ENCODE measurements at regions not wholly inside any gene's neighbourhood (a gene's known extent, or its start where the extent isn't known, plus 50 kb on each side); places are given as distances from the start of the nearest gene placed in this dataset.

DNA sequence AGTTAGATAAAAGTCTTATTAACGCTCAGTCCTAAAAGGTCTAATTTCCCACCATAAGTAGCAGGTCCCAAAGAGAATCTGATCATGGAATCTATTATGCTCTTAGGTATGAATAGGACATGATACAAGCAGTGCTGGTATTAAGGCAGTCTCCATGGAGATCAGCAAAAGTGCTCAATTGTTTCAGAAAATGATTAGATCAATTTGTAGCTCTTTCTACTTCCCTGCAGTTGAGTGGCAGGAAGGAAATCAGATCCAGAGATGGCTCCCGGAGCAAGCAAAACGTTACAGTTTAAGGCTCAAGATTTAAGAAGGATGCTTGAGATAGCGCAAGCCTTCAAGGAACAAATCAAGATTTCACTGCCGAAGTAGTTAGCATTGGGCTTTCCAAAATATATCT lies 205.7 kb downstream of the DRD1 start:
- WGBS (ENCODE audit: missing lambda C conversion rate) = 60% methylated on average over 5 of the region's 5 CpGs
- no peak overlapping the region for H3K4me2 ChIP-seq
- ChIA-PET POLR2A (no interaction called here), CTCF (interaction anchor here (1.0 to 3.2 kb wide), 2 partner anchors 10 to 16 kb away, joined by 3 to 8 read pairs; no protein-coding TSS in a partner anchor)
- no peak for ATAC-seq
- no peak for FAIRE-seq
- H3K4me3 ChIP-seq = no peak overlapping the region
- DNase-seq (ENCODE audit: low read depth in 1 of 2, low spot score in 1 of 2) = no peak
- TF ChIP-seq HEYL (CRISPR knock-in tag; IDR thresholded peaks at IDR 0.05) (no peak), RAD21 (conservative IDR thresholded peaks at IDR 0.05 in 1 of 2, IDR thresholded peaks at IDR 0.05 in 1 of 2) (no peak), CBX8 (IDR thresholded peaks at IDR 0.05) (no peak), HOXB5 (CRISPR knock-in tag; IDR thresholded peaks at IDR 0.05) (no peak), JUN (IDR thresholded peaks at IDR 0.05) (no peak), CEBPB (IDR thresholded peaks at IDR 0.05) (no peak), ESRRA (IDR thresholded peaks at IDR 0.05; ENCODE audit: borderline replicate concordance, low read length) (no peak), MAZ (IDR thresholded peaks at IDR 0.05; ENCODE audit: borderline replicate concordance, low read depth, low read length) (no peak), BHLHE40 (IDR thresholded peaks at IDR 0.05; ENCODE audit: low read depth, low read length) (no peak), HOXB13 (CRISPR knock-in tag; IDR thresholded peaks at IDR 0.05; ENCODE audit: low read depth) (no peak), EP300 (IDR thresholded peaks at IDR 0.05) (no peak), EHF (CRISPR knock-in tag; IDR thresholded peaks at IDR 0.05) (no peak), NFE2L2 (conservative IDR thresholded peaks at IDR 0.05; ENCODE audit: low read length) (no peak), EHMT2 (IDR thresholded peaks at IDR 0.05; ENCODE audit: low read depth) (no peak), TP53 (CRISPR knock-in tag; IDR thresholded peaks at IDR 0.05) (no peak)
- TF ChIP-seq, protein P1, sequence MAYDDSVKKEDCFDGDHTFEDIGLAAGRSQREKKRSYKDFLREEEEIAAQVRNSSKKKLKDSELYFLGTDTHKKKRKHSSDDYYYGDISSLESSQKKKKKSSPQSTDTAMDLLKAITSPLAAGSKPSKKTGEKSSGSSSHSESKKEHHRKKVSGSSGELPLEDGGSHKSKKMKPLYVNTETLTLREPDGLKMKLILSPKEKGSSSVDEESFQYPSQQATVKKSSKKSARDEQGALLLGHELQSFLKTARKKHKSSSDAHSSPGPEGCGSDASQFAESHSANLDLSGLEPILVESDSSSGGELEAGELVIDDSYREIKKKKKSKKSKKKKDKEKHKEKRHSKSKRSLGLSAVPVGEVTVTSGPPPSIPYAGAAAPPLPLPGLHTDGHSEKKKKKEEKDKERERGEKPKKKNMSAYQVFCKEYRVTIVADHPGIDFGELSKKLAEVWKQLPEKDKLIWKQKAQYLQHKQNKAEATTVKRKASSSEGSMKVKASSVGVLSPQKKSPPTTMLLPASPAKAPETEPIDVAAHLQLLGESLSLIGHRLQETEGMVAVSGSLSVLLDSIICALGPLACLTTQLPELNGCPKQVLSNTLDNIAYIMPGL (CRISPR knock-in tag; IDR thresholded peaks at IDR 0.05; ENCODE audit: borderline replicate concordance) = no peak
- TF ChIP-seq, protein P2, sequence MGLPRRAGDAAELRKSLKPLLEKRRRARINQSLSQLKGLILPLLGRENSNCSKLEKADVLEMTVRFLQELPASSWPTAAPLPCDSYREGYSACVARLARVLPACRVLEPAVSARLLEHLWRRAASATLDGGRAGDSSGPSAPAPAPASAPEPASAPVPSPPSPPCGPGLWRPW (IDR thresholded peaks at IDR 0.05) = no peak
- TF ChIP-seq, protein P3, sequence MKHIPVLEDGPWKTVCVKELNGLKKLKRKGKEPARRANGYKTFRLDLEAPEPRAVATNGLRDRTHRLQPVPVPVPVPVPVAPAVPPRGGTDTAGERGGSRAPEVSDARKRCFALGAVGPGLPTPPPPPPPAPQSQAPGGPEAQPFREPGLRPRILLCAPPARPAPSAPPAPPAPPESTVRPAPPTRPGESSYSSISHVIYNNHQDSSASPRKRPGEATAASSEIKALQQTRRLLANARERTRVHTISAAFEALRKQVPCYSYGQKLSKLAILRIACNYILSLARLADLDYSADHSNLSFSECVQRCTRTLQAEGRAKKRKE (CRISPR knock-in tag; IDR thresholded peaks at IDR 0.05; ENCODE audit: low read depth) = no peak
- TF ChIP-seq, protein P4, sequence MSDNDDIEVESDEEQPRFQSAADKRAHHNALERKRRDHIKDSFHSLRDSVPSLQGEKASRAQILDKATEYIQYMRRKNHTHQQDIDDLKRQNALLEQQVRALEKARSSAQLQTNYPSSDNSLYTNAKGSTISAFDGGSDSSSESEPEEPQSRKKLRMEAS (IDR thresholded peaks at IDR 0.05) = no peak
- TF ChIP-seq, protein P5, sequence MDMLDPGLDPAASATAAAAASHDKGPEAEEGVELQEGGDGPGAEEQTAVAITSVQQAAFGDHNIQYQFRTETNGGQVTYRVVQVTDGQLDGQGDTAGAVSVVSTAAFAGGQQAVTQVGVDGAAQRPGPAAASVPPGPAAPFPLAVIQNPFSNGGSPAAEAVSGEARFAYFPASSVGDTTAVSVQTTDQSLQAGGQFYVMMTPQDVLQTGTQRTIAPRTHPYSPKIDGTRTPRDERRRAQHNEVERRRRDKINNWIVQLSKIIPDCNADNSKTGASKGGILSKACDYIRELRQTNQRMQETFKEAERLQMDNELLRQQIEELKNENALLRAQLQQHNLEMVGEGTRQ (IDR thresholded peaks at IDR 0.05) = no peak
- H3K27ac ChIP-seq = no peak overlapping the region
- H3K4me1 ChIP-seq = no peaks in the 10 kb centered on the region
- H3K9me3 ChIP-seq = no peaks in the 10 kb centered on the region

DNA sequence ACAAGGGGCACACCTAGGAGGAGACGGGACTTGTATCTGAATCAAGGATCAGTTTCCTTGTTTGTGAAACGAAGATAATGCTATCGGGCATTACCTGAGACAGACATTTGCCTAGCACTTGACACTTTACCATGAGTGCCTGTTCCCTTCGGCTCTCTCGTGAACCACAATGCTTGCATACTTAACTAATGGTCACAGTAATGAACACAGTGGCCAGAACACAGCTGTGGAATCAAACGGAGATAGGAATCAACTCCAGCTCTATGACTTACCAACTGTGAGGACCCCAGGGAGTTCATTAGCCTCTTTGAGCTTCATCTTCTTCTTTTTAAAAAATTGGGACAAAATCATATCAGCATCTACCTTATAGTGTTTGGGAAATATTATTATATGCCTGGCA lies 207.8 kb downstream of the DRD1 start:
- DNase-seq (ENCODE audit: low read depth in 1 of 2, low spot score in 1 of 2) (no peak), ATAC-seq (no peak), FAIRE-seq (no peak)
- H3K4me3 ChIP-seq = no peak overlapping the region
- H3K4me2 ChIP-seq = no peak overlapping the region
- no peaks in the 10 kb centered on the region for H3K9me3 ChIP-seq
- POLR2A ChIA-PET = no interaction called here
- CTCF ChIA-PET = interaction anchor here (1.4 to 3.2 kb wide), 3 partner anchors 8 to 285 kb away, joined by 6 to 9 read pairs (median 8); no protein-coding TSS in a partner anchor
- no peaks in the 10 kb centered on the region for H3K4me1 ChIP-seq
- H3K27ac ChIP-seq = no peak overlapping the region
- WGBS (ENCODE audit: missing lambda C conversion rate) = 39% methylated on average over 6 of the region's 6 CpGs
- TF ChIP-seq RAD21 (conservative IDR thresholded peaks at IDR 0.05 in 1 of 2, IDR thresholded peaks at IDR 0.05 in 1 of 2) (no peak), RNF2 (IDR thresholded peaks at IDR 0.05; ENCODE audit: borderline replicate concordance, low read depth) (no peak), SMC3 (IDR thresholded peaks at IDR 0.05) (no peak), ZSCAN20 (CRISPR knock-in tag; IDR thresholded peaks at IDR 0.05) (no peak), ZNF302 (CRISPR knock-in tag; IDR thresholded peaks at IDR 0.05) (no peak), FOSL2 (IDR thresholded peaks at IDR 0.05) (no peak), FOSL2 (CRISPR knock-in tag; IDR thresholded peaks at IDR 0.05) (no peak)
- TF ChIP-seq, protein P3 (CRISPR knock-in tag; IDR thresholded peaks at IDR 0.05; ENCODE audit: low read depth) = no peak
- TF ChIP-seq, protein P4 (IDR thresholded peaks at IDR 0.05) = no peak
- TF ChIP-seq, protein P6, sequence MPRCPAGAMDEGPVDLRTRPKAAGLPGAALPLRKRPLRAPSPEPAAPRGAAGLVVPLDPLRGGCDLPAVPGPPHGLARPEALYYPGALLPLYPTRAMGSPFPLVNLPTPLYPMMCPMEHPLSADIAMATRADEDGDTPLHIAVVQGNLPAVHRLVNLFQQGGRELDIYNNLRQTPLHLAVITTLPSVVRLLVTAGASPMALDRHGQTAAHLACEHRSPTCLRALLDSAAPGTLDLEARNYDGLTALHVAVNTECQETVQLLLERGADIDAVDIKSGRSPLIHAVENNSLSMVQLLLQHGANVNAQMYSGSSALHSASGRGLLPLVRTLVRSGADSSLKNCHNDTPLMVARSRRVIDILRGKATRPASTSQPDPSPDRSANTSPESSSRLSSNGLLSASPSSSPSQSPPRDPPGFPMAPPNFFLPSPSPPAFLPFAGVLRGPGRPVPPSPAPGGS (IDR thresholded peaks at IDR 0.05) = no peak

All from A549 (cell line).